ENCODE measurements at regions not wholly inside any gene's neighbourhood (a gene's known extent, or its start where the extent isn't known, plus 50 kb on each side); places are given as distances from the start of the nearest gene placed in this dataset.

DNA sequence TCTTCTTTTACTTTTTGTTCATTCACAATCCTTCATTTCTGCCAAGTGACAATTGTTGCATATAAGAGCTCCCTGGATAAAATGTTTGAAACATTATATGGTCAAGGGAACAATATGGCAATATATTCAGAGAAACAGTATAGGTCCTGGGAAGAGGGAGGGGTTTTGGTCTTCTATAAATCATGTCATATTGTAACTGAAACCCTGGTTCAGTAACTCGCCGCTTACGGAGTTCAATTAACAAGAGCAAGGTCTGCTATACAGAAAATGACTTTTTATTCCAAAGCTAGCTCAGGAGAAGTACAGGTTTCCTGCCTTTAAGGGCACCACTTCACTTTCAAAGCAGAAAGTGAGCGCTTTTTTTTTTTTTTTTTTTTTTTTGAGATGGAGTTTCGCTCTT, 522.1 kb upstream of the TGFBR2 start:
- Histone ChIP-seq H3K9me3 (ENCODE audit: control insufficient read depth, insufficient read depth, low read depth, low read length) (no peaks in the 10 kb centered on the region), H3K36me3 (ENCODE audit: control insufficient read depth, insufficient read depth, low read length) (no peaks in the 10 kb centered on the region), H3K27ac (ENCODE audit: low read length) (no peak overlapping the region), H3K4me3 (ENCODE audit: low read depth in 2 of 2, low read length in 2 of 2) (no peak overlapping the region), H3K4me1 (ENCODE audit: control insufficient read depth, insufficient read depth, low read length) (no peaks in the 10 kb centered on the region), H3K27me3 (ENCODE audit: control insufficient read depth, insufficient read depth, low read length) (no peaks in the 10 kb centered on the region)
- no peak for DNase-seq (ENCODE audit: low read depth, low spot score)
- no peak for ATAC-seq
- ChIA-PET POLR2A (no interaction called here), CTCF (no interaction called here)
- no TSS peak for BruUV-seq (replicated peaks)
- intact Hi-C loops (cut with micrococcal nuclease; ENCODE audit: unreplicated experiment) = no loop called here
- TF ChIP-seq, protein P1, sequence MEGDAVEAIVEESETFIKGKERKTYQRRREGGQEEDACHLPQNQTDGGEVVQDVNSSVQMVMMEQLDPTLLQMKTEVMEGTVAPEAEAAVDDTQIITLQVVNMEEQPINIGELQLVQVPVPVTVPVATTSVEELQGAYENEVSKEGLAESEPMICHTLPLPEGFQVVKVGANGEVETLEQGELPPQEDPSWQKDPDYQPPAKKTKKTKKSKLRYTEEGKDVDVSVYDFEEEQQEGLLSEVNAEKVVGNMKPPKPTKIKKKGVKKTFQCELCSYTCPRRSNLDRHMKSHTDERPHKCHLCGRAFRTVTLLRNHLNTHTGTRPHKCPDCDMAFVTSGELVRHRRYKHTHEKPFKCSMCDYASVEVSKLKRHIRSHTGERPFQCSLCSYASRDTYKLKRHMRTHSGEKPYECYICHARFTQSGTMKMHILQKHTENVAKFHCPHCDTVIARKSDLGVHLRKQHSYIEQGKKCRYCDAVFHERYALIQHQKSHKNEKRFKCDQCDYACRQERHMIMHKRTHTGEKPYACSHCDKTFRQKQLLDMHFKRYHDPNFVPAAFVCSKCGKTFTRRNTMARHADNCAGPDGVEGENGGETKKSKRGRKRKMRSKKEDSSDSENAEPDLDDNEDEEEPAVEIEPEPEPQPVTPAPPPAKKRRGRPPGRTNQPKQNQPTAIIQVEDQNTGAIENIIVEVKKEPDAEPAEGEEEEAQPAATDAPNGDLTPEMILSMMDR (IDR thresholded peaks at IDR 0.05) = no peak
- TF ChIP-seq, protein P2, sequence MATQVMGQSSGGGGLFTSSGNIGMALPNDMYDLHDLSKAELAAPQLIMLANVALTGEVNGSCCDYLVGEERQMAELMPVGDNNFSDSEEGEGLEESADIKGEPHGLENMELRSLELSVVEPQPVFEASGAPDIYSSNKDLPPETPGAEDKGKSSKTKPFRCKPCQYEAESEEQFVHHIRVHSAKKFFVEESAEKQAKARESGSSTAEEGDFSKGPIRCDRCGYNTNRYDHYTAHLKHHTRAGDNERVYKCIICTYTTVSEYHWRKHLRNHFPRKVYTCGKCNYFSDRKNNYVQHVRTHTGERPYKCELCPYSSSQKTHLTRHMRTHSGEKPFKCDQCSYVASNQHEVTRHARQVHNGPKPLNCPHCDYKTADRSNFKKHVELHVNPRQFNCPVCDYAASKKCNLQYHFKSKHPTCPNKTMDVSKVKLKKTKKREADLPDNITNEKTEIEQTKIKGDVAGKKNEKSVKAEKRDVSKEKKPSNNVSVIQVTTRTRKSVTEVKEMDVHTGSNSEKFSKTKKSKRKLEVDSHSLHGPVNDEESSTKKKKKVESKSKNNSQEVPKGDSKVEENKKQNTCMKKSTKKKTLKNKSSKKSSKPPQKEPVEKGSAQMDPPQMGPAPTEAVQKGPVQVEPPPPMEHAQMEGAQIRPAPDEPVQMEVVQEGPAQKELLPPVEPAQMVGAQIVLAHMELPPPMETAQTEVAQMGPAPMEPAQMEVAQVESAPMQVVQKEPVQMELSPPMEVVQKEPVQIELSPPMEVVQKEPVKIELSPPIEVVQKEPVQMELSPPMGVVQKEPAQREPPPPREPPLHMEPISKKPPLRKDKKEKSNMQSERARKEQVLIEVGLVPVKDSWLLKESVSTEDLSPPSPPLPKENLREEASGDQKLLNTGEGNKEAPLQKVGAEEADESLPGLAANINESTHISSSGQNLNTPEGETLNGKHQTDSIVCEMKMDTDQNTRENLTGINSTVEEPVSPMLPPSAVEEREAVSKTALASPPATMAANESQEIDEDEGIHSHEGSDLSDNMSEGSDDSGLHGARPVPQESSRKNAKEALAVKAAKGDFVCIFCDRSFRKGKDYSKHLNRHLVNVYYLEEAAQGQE (IDR thresholded peaks at IDR 0.05; ENCODE audit: insufficient read depth in 1 of 2, low read depth in 2 of 2, low read length in 1 of 2) = no peak
- no peak for TF ChIP-seq TCF7L2 (IDR thresholded peaks at IDR 0.05; ENCODE audit: low read depth, low read length)
- no peak for TF ChIP-seq POLR2AphosphoS5 (IDR thresholded peaks at IDR 0.05; ENCODE audit: low read depth, low read length)
- no peak for TF ChIP-seq SIN3A (IDR thresholded peaks at IDR 0.05; ENCODE audit: borderline replicate concordance, insufficient read depth, low read depth, low read length)
- in situ Hi-C loops (cut with HindIII; ENCODE audit: low pct_unique_long_range_greater_than_20kb, low sequenced_read_pairs) = no loop called here

DNA sequence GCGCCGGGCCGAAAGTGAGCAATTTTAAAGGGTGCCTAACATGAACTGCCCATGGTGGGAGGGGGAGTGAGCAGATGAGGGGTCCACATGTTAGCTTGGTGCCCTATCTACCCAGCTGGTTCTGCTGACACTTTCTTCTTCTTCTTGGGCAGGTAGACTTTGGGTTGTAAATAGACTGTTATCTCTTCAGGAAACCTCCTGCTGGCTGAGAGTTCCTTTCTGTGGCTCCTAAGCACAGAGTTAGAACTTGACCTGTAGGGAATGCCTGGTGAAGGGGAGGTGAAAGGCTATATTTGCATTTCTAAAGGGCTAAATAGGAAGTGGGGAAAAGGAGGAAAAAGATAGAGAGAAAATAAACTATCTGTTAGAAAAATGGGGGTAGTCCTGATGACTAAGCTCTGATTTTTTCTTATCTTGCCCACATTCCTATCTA, 521.4 kb upstream of the TGFBR2 start:
- in situ Hi-C loops (cut with HindIII; ENCODE audit: low pct_unique_long_range_greater_than_20kb, low sequenced_read_pairs) = no loop called here

More for the DNA sequence above, 521.4 kb upstream of the TGFBR2 start:
- no peaks in the 10 kb centered on the region for H3K27me3 ChIP-seq (ENCODE audit: control insufficient read depth, insufficient read depth, low read length)
- ATAC-seq (no peak), DNase-seq (ENCODE audit: low read depth, low spot score) (no peak)
- no peaks in the 10 kb centered on the region for H3K36me3 ChIP-seq (ENCODE audit: control insufficient read depth, insufficient read depth, low read length)
- CTCF ChIA-PET = no interaction called here
- no peaks in the 10 kb centered on the region for H3K9me3 ChIP-seq (ENCODE audit: control insufficient read depth, insufficient read depth, low read depth, low read length)
- H3K27ac ChIP-seq (ENCODE audit: low read length) = no peak overlapping the region
- no TSS peak for BruUV-seq (replicated peaks)
- H3K4me3 ChIP-seq (ENCODE audit: low read depth in 2 of 2, low read length in 2 of 2) = no peak overlapping the region
- TF ChIP-seq POLR2AphosphoS5 (IDR thresholded peaks at IDR 0.05; ENCODE audit: low read depth, low read length) (no peak), SIN3A (IDR thresholded peaks at IDR 0.05; ENCODE audit: borderline replicate concordance, insufficient read depth, low read depth, low read length) (no peak), TCF7L2 (IDR thresholded peaks at IDR 0.05; ENCODE audit: low read depth, low read length) (no peak)
- TF ChIP-seq, protein P1 (IDR thresholded peaks at IDR 0.05) = no peak
- TF ChIP-seq, protein P2 (IDR thresholded peaks at IDR 0.05; ENCODE audit: insufficient read depth in 1 of 2, low read depth in 2 of 2, low read length in 1 of 2) = no peak
- POLR2A ChIA-PET = no interaction called here
- H3K4me1 ChIP-seq (ENCODE audit: control insufficient read depth, insufficient read depth, low read length) = no peaks in the 10 kb centered on the region
- intact Hi-C loops (cut with micrococcal nuclease; ENCODE audit: unreplicated experiment) = no loop called here

All from Panc1 (cell line).